Fibroblast of skin of scalp (primary cell): ENCODE measurements at regions not wholly inside any gene's neighbourhood (a gene's known extent, or its start where the extent isn't known, plus 50 kb on each side); places are given as distances from the start of the nearest gene placed in this dataset.
"Not testable (repeated sequence)": the region's sequence is repeated elsewhere in the genome, so short reads cannot be mapped to it uniquely, and the experiment has no call there.

Experiments
- DNase-seq: peaks from one replicate; pipeline ENCODE4 v3.0.0-alpha.2; 2013

GRCh38 chr6:67184405-67184804 is 1450.7 kb upstream of the ADGRB3 start:
- no peak for DNase-seq

- DNase-seq = no peak
These were observed 1460.0 kb upstream of the ADGRB3 start for GRCh38 chr6:67175101-67175500.

- DNase-seq = no peak
These were observed 1458.6 kb upstream of the EYS start for GRCh38 chr6:67165606-67166005.

- no peak for DNase-seq
These were observed 1453.8 kb upstream of the EYS start for GRCh38 chr6:67160820-67161219.

- DNase-seq = no peak
These were observed 1434.0 kb upstream of the EYS start for GRCh38 chr6:67141005-67141404.

- DNase-seq = no peak
These were observed 1426.9 kb upstream of the EYS start for GRCh38 chr6:67133973-67134372.

GRCh38 chr6:67131827-67132226 is 1424.8 kb upstream of the EYS start:
- no peak for DNase-seq

- no peak for DNase-seq
These were observed 1422.8 kb upstream of the EYS start for GRCh38 chr6:67129780-67130179.

- no peak for DNase-seq
These were observed 1420.0 kb upstream of the EYS start for GRCh38 chr6:67127041-67127440.

- no peak for DNase-seq
These were observed 1414.1 kb upstream of the EYS start for GRCh38 chr6:67121115-67121514.

- DNase-seq = no peak
These were observed 1405.1 kb upstream of the EYS start for GRCh38 chr6:67112120-67112519.

GRCh38 chr6:67102743-67103142 is 1395.7 kb upstream of the EYS start:
- no peak for DNase-seq

GRCh38 chr6:67095618-67096226 is 1388.7 kb upstream of the EYS start:
- DNase-seq = not testable (repeated sequence)

GRCh38 chr6:67094431-67094946 is 1387.5 kb upstream of the EYS start:
- DNase-seq = no peak

- no peak for DNase-seq
These were observed 1366.9 kb upstream of the EYS start for GRCh38 chr6:67073938-67074337.

GRCh38 chr6:67068781-67069180 is 1361.8 kb upstream of the EYS start:
- DNase-seq = no peak

- DNase-seq = no peak
These were observed 1357.3 kb upstream of the EYS start for GRCh38 chr6:67064323-67064722.

- no peak for DNase-seq
These were observed 1341.0 kb upstream of the EYS start for GRCh38 chr6:67047996-67048395.

- DNase-seq = no peak
These were observed 1338.0 kb upstream of the EYS start for GRCh38 chr6:67045076-67045475.

- no peak for DNase-seq
These were observed 1324.4 kb upstream of the EYS start for GRCh38 chr6:67031451-67031850.

- DNase-seq = no peak
These were observed 1323.8 kb upstream of the EYS start for GRCh38 chr6:67030861-67031260.

GRCh38 chr6:67016921-67017460 is 1310.0 kb upstream of the EYS start:
- no peak for DNase-seq

- DNase-seq = no peak
These were observed 1304.4 kb upstream of the EYS start for GRCh38 chr6:67011441-67011840.

- DNase-seq = no peak
These were observed 1302.8 kb upstream of the EYS start for GRCh38 chr6:67009818-67010217.

GRCh38 chr6:67003844-67004243 is 1296.8 kb upstream of the EYS start:
- no peak for DNase-seq
